Uterus (tissue), 3 donors: ENCODE measurements at regions not wholly inside any gene's neighbourhood (a gene's known extent, or its start where the extent isn't known, plus 50 kb on each side); places are given as distances from the start of the nearest gene placed in this dataset.
"Not testable (repeated sequence)": the region's sequence is repeated elsewhere in the genome, so short reads cannot be mapped to it uniquely, and the experiment has no call there.

Experiments
- DNase-seq, 2 donors: peaks; one replicate each; pipeline ENCODE4 v3.0.0-alpha.2; 2019 to 2020
- H3K27ac ChIP-seq, 2 donors: fragments of 200-600 bp; sonication (generic); 1 replicate in 1 of 2; 2 replicates in 1 of 2; pipeline ENCODE4 v1.5.1; 2016 to 2018
- H3K27me3 ChIP-seq, 2 donors: fragments of 200-600 bp; sonication (generic); one replicate each; pipeline ENCODE4 v1.5.1; 2018 to 2019; ENCODE audit warnings: control low read depth in 1 of 2
- H3K36me3 ChIP-seq, 2 donors: fragments of 200-600 bp; sonication (generic); one replicate each; pipeline ENCODE4 v1.5.1; 2019; ENCODE audit warnings: control low read depth in 1 of 2
- H3K4me1 ChIP-seq, 2 donors: fragments of 200-600 bp; sonication (generic); one replicate each; pipeline ENCODE4 v1.5.1; 2018 to 2019; ENCODE audit warnings: control low read depth in 1 of 2
- H3K4me3 ChIP-seq, 2 donors: fragments of 200-600 bp; sonication (generic); 1 replicate in 1 of 2; 2 replicates in 1 of 2; pipeline ENCODE4 v1.5.1; 2018 to 2019; ENCODE audit warnings: mild to moderate bottlenecking in 1 of 2
- H3K9me3 ChIP-seq, 2 donors: fragments of 200-600 bp; sonication (generic); one replicate each; pipeline ENCODE4 v1.5.1; 2019; ENCODE audit warnings: control low read depth in 1 of 2
- CTCF ChIP-seq, 4 experiments: fragments of 200-600 bp in 2 of 4; fragments of 450-650 bp in 2 of 4; sonication (generic) in 2 of 4; IDR thresholded peaks; one replicate each; pipeline ENCODE4 v1.5.1; 2016 to 2019; ENCODE audit warnings: antibody characterized with exemption in 4 of 4, mild to moderate bottlenecking in 2 of 4, moderate library complexity in 1 of 4
- POLR2A ChIP-seq, 2 donors: fragments of 450-650 bp; IDR thresholded peaks; one replicate each; pipeline ENCODE4 v1.6.1; 2016; ENCODE audit warnings: antibody characterized with exemption in 2 of 2, mild to moderate bottlenecking in 1 of 2, moderate library complexity in 1 of 2
- intact Hi-C: fragments of 100-400 bp; cut with DNase I; formaldehyde crosslinking; loops from one replicate; pipeline ENCODE4 v1.15.1; 2023; ENCODE audit warnings: low total_unique reads
- donor health status: DM: yes; HTN: yes; CAD: no.

GRCh38 chr10:63675171-63675570, 154.0 kb downstream of the REEP3 start:
- H3K27me3 ChIP-seq = no peaks in the 10 kb centered on the region
- intact Hi-C loops = no loop called here
- H3K4me1 ChIP-seq = peaks cover 0 to 5% of the 10 kb centered on the region in 2 donors
- H3K27ac ChIP-seq = no peak overlapping the region
- H3K36me3 ChIP-seq = no peaks in the 10 kb centered on the region
- no peaks in the 10 kb centered on the region for H3K9me3 ChIP-seq
- no peak for DNase-seq
- TF ChIP-seq CTCF (IDR thresholded peaks at IDR 0.05) = no peak
- no peak for TF ChIP-seq POLR2A (IDR thresholded peaks at IDR 0.05)
- no peak overlapping the region for H3K4me3 ChIP-seq

- Histone ChIP-seq H3K27ac (no peak overlapping the region), H3K36me3 (no peaks in the 10 kb centered on the region), H3K9me3 (no peaks in the 10 kb centered on the region), H3K27me3 (no peaks in the 10 kb centered on the region), H3K4me1 (peaks cover 0 to 5% of the 10 kb centered on the region in 2 donors), H3K4me3 (no peak overlapping the region)
- intact Hi-C loops = no loop called here
- DNase-seq = no peak
- TF ChIP-seq POLR2A (IDR thresholded peaks at IDR 0.05) = no peak
- TF ChIP-seq CTCF (IDR thresholded peaks at IDR 0.05) = no peak
Observed at GRCh38 chr10:63677001-63677400, 155.8 kb downstream of the REEP3 start.

- DNase-seq, H3K9me3 ChIP-seq, intact Hi-C loops, H3K4me1 ChIP-seq, H3K27me3 ChIP-seq, H3K4me3 ChIP-seq, H3K36me3 ChIP-seq, H3K27ac ChIP-seq: not testable (repeated sequence)
Observed at GRCh38 chr10:63680545-63680944, 159.3 kb downstream of the REEP3 start.

- H3K4me3 ChIP-seq = no peak overlapping the region
- H3K4me1 ChIP-seq = peaks cover 0 to under 1% of the 10 kb centered on the region in 2 donors
- no peaks in the 10 kb centered on the region for H3K36me3 ChIP-seq
- peak overlapping the region; percentile 68 to 73 for H3K27ac ChIP-seq
- no peaks in the 10 kb centered on the region for H3K9me3 ChIP-seq
- H3K27me3 ChIP-seq = no peaks in the 10 kb centered on the region
- intact Hi-C loops = no loop called here
- no peak for TF ChIP-seq CTCF (IDR thresholded peaks at IDR 0.05)
- TF ChIP-seq POLR2A (IDR thresholded peaks at IDR 0.05) = no peak
- DNase-seq = peak; percentile 50 to 86
Observed at GRCh38 chr10:63681993-63682697, 160.9 kb downstream of the REEP3 start.

- H3K27me3 ChIP-seq, H3K36me3 ChIP-seq, DNase-seq, intact Hi-C loops, H3K4me3 ChIP-seq, H3K9me3 ChIP-seq, H3K4me1 ChIP-seq: not testable (repeated sequence)
- H3K27ac ChIP-seq = peak overlapping the region; percentile 68 to 73
Observed at GRCh38 chr10:63682698-63683052, 161.5 kb downstream of the REEP3 start.

- no peaks in the 10 kb centered on the region for H3K36me3 ChIP-seq
- no peaks in the 10 kb centered on the region for H3K27me3 ChIP-seq
- intact Hi-C loops = no loop called here
- peak overlapping the region; percentile 68 to 73 for H3K27ac ChIP-seq
- H3K4me3 ChIP-seq = no peak overlapping the region
- no peaks in the 10 kb centered on the region for H3K9me3 ChIP-seq
- H3K4me1 ChIP-seq = no peaks in the 10 kb centered on the region
- DNase-seq = no peak
- TF ChIP-seq POLR2A (IDR thresholded peaks at IDR 0.05) (no peak), CTCF (IDR thresholded peaks at IDR 0.05) (no peak)
Observed at GRCh38 chr10:63683223-63683622, 162.0 kb downstream of the REEP3 start.
